NCI-H2227 (cell line): ENCODE measurements at regions not wholly inside any gene's neighbourhood (a gene's known extent, or its start where the extent isn't known, plus 50 kb on each side); places are given as distances from the start of the nearest gene placed in this dataset.

Experiments used
- DNase-seq: peaks from one replicate; lab custom pipeline; 2025; ENCODE audit not compliant: unreplicated experiment; lab: John Stamatoyannopoulos, UW

DNA sequence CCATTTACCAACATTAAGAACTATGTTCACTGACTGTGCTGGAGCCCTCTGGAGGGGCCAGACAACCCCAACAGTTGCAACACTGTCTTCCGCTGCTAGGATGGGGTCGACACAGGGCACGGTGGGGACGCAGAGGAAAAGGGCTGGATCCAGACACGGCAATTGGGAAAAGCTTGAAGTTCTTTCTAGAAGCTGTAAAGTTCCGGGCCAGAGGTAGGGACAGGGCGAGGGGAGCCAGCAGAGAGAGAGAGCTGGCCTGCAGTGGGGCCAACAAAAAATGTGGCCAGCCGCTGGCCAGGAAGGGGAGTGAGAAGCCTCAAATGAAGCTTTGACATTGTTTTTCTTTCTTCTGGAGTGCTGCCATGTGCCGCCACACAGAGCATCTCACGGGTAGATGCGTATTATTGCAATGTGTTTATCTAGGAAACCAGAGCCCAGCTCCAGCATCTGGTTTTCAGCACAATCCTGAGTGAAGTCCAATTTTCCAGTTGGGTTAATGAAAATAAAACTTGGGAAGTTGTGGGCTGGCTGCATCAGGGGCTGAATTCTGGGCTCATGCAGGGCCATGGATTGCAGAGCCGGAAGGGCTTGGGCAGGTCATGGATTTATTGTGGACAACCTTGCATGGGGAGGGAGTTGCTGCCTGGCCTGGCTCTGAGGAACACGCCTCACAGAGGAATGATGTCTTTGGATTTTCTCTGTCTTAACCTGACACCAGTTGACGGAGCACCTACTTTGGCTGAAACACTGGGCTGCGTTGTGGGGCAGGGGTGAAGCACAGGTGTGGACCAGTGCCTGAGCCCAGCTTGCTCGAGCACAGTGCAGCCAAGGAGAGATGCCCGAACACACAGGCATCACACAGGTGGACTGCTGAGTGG is 67.6 kb upstream of the AMPD3 start:
- DNase-seq, result no peak

DNA sequence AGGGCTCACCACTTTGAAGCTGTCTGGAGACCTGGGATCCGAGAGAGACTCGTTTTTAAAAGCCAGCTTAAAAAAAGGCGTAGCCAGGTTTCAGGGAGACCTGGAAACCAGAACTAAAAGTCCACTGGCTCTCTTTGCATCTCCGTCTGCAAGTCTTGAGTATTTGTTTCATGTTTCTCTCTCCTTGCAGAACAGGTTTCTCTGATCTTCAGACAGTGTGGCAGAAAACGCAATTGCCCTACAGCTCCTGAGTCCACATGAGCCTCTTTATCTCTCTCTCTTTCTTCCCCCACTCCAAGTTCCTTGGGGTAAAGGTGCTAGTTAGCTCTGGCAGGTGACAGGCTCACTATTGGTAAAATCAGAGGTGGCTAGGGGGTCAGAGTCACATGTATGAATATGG is 67.0 kb upstream of the AMPD3 start:
- DNase-seq, result no peak

DNA sequence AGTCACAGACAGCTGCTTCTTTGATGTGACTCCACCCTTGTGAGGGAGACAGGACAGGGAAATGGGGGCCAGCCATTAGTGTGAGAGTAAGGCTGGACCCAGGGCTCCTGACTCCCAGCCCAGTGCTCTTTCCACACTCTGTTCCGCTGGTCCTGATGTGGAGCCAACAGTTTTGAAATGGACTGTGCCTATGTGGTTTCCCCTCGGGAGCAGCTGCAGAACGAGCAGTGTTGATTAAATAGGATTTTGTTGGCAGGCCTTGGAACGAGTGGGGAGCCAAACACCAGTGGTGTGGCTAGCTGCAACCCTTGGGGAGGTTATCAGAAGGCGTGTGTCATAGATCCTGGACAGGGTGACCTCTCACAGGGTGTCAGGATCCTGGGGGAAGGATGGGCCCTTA is 66.5 kb upstream of the AMPD3 start:
- no peak for DNase-seq

DNA sequence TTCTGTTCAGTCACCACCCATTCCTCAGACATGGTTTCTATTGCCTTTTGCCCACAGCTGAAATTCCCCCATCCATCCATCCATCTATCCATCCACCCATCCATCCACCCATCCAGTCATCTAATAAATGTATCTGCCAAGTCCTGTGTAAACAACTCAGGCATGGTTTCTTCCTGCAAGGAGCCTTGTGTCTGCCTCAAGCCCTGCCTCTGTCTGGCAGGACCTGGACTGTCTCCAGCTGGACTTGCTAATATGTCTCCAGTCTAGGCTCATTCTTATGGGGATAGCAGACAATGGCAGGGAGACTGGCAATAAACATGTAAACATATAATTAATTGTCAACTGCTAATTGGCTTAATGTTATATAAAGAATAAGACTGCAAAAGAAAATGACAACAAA is 64.7 kb upstream of the AMPD3 start:
- DNase-seq, result no peak

DNA sequence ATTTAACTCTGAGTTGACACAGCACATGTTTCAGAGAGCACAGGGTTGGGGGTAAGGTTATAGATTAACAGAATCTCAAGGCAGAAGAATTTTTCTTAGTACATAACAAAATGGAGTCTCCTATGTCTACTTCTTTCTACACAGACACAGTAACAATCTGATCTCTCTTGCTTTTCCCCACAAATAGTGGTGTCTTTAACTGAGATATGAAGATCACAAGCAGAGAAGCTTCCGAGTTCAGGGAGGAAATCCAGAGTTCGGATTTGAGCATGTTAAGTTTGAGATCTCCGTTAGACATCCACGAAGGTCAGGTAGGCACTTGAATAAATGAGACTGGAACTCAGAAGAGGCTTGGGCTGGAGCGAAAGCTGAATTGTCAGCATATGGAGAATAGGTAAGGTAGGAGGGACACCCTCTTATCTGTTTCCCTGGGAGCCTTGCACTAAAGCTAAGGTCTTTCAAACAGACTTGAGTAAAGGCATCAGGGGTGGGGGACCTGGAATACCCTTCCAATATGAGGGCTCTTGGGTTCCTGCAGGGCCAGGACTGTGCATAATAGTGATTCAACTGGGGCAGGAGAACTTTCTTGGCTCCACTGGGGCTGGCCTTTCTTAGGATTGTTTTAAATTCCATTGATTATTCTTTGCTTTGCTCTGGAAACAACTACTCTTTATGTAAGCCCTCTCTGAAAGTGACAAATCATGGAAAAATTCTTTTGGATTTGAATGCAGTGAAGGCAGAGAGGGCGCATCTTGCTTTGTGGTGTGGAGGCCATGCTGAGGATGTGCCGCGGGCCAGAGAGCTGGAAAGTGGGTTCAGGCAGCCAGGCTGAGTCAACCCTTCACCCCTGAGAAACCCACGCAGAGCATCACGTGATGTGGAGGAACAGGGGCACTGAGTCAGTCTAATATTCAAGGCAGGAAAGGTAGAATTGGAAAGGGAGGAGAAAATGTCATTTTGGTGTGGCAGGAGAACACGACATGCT is 62.7 kb upstream of the AMPD3 start:
- no peak for DNase-seq

DNA sequence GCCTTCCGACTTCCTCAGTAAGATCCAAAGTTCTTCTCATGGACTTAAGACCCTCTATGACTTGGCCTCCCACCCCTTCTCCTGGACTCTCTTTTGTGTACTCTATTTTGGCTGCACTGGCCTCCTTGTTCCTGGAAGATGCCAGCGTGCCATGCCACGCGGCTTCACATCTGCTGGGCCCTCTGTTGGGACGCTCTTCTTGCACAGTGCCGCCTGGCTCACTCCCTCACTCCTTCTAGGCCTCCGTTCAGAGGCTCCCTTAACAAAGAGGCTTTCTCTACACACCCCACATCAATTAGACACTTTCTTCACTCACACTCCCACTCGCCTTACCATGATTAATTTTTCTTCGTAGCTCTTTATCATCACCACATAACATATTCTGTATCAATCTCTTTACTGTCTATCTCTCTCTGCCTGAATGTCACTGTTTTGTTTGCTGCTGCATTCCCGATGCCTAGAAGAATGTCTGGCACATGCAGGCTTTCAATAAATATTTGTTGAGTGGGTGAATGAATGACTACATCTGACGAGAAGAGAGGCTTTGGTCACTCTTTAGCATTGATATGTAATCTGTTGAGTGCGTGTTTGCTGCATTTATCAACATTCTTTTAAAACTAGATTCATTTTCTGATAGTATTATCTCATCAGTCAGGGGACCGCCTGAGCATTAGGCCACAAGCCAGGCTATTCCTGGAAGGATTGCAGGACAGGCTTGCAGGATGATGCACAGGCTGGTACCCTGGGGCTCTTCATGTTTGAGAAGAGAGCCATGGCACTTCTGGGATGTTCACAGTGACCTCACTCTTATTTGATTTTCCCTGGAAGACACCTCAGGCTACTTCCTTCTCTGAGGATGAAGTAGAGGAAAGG is 60.6 kb upstream of the AMPD3 start:
- no peak for DNase-seq

DNA sequence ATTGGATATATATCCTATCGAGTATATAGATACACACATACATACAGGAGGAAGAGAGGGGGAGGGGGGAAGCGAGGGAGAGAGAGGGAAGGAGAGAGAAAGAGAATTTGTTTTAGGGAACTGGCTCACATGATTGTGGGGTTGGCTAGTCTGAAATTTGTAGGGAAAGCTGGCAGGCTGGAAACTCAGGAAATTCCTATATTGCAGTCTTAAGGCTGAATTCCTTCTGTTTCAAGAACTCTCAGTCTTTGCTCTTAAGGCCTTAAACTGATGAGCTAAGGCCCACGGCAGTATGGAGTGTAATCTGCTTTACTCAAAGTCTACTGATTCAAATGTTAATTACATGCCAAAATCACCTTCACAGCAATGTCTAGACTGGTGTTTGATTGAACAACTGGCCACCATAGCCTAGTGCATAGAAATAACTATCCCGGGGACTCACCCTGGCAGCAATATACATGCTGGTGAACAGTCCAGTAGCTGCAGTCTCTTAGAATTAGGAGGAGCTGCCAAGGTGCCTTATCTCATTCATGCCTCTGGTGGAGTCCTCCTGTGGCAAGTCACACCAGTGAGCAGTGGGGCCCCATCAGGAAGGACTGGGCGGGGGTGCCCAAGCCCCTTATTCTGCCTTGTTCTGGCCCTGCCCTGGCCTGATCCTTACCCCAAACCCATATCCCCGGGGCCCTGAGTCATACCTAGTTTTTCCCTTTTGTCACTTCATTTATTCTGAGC is 59.7 kb upstream of the AMPD3 start:
- DNase-seq, result no peak

DNA sequence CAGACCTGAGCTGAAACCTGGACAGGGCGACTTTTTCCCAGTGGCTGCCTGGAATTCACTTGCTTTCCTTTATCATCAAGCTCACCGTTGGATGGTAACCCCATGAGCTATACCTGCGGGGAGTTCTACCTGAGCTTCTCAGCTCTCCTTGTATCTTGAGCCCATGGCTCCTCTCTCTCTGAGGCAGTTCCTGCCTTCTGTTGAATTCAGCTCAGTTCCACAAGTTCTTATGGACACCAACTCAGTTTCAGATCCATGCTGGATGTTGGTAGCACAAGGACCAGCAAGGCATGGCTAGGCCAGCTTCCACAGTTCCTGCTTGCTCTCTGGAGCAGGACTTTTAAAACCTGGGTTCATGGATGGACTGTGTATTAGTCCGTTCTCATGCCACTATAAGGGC is 58.3 kb upstream of the AMPD3 start:
- no peak for DNase-seq

DNA sequence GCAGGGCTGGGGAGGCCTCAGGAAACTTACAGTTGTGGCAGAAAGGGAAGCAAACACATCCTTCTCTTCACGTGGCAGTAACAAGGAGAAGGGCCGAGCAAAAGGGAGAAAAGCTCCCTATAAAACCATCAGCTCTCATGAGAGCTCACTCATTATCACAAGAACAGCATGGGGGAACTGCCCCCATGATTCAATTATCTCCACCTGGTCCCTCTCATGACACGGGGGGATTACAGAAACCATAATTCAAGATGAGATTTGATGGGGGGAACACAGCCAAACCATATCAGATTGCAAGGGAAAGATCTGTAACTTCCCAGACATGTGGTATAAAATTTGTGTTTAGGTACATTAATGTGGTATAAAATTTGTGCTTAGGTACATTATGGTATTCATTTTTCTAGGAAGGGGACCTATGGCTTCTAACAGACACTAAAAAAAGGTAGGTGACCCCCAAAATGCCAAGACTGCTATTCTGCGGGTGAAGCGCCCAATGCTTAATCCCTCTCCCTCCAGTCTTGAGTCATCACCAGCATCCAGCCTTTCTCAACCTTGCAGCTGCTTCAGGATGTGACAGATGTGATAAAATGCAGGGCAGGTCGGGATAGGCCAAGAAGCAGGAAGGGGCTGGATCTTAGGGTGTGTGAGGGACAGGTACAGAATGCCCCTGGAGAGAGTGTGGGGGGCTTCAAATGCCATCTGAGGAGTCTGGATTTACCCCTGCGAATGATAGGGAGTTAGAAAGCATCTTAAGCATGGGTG is 57.7 kb upstream of the AMPD3 start:
- no peak for DNase-seq

DNA sequence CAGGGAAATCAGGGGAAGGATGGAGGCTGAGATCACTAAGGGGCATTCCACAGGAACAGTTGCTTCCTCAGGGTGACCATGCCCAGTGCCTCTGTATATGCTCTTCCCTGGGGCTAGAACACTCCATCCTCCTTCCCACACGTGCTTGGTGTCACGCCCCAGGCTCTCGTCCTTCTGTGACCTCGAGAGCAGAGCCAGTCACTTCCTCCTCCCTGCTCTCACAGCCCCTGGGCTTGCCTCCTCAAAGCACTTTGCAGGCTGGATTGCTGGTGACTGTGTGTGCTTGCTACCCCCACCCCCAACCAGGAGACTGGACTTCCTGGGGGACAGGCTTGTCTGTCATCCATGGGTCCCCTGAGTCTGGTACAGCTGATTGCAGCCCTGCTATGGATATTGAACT is 56.5 kb upstream of the AMPD3 start:
- no peak for DNase-seq

DNA sequence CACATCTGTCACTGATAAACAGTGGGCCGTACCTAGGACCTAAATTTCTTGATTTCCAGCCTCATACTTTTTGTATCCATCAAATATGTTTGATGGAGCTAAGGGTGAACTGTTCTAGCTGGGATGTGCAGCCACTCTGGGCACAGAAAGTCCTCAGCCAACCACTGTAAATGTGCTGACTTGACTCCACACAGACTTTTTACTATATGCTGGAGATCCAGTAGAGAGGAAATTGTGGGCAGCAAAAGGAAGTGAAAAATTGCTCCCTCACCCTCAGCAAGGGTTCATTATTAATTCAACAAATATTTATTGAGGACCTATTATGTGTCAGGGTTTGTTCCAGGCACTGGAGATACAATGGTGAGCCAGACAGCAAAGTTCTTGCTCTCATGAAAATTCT is 54.2 kb upstream of the AMPD3 start:
- no peak for DNase-seq

DNA sequence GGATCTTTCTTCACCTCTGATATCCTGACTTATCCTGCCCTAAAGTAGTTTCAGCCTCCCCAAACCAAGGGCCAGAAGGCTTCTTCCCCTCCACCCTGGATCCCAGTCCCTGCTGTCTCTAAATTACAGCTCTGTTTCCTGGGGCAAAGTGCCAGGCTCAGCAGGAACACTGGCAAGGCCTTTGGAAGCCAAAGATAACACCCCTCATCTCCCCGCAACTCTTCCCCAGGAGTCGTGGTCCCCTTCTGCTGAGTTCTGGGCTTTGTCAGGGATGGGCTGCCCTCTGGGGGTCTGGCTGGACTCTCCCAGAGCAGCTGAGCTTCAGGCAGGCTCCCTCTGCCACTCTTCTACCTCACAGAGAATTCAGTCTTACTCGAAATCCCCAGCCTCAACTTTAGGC is 53.8 kb upstream of the AMPD3 start:
- DNase-seq, result no peak

DNA sequence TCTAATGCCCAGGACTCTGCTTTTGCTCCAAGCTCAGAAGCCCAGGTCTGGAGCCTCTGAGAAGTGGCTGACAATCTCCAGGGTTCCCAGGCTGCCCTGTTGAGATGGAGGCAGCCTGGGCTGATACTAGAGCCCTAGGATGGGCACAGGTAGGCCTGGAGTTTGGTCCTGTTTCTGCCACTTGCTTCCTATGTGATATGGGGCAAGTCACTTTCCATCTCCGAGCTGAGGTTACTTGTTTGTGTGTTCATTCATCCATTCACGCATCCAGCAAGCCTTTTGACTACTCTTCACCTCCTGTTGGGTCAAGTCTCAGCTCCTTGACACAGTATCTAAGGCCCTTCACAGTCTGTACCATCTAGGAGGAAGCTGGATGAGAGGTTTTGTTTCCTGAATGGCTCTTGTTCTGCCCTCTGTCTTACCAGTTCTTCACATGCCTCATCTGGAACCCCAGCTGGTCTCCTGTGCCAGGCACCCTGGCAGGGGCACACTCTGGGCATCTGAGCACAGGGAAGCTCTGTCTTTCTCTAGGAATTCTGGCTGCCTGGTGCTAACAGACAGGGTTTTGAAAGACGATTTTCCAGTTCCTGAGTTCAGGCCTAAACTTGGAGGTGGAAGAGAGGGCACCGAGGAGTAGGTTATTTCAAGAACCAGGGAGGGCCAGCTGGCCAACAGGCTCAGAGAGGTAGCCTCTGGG is 53.2 kb upstream of the AMPD3 start:
- DNase-seq, result no peak
